Cardiac fibroblast (primary cell): ENCODE measurements at regions not wholly inside any gene's neighbourhood (a gene's known extent, or its start where the extent isn't known, plus 50 kb on each side); places are given as distances from the start of the nearest gene placed in this dataset.
"Not testable (repeated sequence)": the region's sequence is repeated elsewhere in the genome, so short reads cannot be mapped to it uniquely, and the experiment has no call there.

ENCODE experiments used
- DNase-seq, 2 donors: peaks; one replicate each; pipeline versions ENCODE4 v3.0.0 to v3.0.0-alpha.2; 2010; ENCODE audit warnings: low read depth in 2 of 2
- H3K4me3 ChIP-seq, 2 donors: replicated peaks in 1 of 2; 1 replicate in 1 of 2; 2 replicates in 1 of 2; pipeline ENCODE4 v1.5.1; 2011; ENCODE audit warnings: low read depth in 2 of 2, low read length in 2 of 2, mild to moderate bottlenecking in 2 of 2, moderate library complexity in 1 of 2
- TF ChIP-seq, protein P1 (sequence below): IDR thresholded peaks from one replicate; pipeline ENCODE4 v1.5.1; 2011; ENCODE audit warnings: low read depth, mild to moderate bottlenecking, low read length, inconsistent platforms

GRCh38 chr6:90457867-90458259 lies 129.0 kb downstream of the MAP3K7 start:
- TF ChIP-seq, protein P1, sequence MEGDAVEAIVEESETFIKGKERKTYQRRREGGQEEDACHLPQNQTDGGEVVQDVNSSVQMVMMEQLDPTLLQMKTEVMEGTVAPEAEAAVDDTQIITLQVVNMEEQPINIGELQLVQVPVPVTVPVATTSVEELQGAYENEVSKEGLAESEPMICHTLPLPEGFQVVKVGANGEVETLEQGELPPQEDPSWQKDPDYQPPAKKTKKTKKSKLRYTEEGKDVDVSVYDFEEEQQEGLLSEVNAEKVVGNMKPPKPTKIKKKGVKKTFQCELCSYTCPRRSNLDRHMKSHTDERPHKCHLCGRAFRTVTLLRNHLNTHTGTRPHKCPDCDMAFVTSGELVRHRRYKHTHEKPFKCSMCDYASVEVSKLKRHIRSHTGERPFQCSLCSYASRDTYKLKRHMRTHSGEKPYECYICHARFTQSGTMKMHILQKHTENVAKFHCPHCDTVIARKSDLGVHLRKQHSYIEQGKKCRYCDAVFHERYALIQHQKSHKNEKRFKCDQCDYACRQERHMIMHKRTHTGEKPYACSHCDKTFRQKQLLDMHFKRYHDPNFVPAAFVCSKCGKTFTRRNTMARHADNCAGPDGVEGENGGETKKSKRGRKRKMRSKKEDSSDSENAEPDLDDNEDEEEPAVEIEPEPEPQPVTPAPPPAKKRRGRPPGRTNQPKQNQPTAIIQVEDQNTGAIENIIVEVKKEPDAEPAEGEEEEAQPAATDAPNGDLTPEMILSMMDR: no peak
- DNase-seq: no peak
- H3K4me3 ChIP-seq: no peak overlapping the region

- DNase-seq, H3K4me3 ChIP-seq: not testable (repeated sequence)
These were observed 129.6 kb downstream of the MAP3K7 start for GRCh38 chr6:90456997-90457866.

DNA sequence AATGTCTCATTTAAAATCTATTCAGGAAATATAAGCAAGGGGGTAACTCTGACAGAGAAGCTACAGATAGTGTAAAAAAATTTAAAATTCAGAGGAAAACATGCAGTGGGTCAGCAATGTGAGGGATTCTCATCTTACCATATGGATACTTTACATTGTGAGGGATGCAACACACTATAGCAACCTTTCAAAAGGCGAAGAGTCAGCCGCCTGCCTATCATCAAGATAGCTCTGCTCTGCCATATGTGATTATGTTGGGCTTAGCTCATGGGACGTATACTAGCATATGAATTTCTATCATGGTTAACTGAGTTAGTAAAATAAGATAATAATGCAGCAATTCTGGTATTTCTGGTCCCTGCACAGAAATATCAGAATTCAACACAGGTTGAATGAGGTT lies 130.9 kb downstream of the MAP3K7 start:
- H3K4me3 ChIP-seq: no peak overlapping the region
- TF ChIP-seq, protein P1: no peak
- DNase-seq: no peak

DNA sequence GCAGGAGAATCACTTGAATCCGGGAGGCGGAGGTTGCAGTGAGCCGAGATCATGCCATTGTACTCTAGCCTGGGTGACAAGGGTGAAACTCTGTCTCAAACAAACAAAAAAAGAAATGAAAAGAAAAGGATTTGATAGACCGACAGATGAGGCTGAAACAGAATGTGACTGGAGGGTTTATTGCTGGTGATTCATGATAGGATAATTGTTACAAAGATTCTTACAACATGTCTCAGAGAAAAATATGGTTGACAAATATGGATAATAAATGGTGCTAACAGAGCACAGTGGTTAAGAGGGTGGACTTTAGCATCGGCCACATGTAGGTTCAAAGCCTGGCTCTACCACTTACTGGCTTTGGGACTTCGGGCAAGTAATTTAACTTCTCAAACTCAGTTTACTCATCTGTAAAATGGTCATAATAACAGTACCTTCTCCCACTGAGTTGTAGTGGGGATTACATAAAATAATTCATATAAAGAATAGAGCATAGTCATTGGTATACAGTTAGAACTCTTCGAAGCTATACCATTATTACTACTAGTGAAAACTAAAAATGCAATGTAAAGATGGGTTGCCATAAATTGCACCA lies 131.9 kb downstream of the MAP3K7 start:
- TF ChIP-seq, protein P1: no peak
- DNase-seq: no peak
- no peak overlapping the region for H3K4me3 ChIP-seq

DNA sequence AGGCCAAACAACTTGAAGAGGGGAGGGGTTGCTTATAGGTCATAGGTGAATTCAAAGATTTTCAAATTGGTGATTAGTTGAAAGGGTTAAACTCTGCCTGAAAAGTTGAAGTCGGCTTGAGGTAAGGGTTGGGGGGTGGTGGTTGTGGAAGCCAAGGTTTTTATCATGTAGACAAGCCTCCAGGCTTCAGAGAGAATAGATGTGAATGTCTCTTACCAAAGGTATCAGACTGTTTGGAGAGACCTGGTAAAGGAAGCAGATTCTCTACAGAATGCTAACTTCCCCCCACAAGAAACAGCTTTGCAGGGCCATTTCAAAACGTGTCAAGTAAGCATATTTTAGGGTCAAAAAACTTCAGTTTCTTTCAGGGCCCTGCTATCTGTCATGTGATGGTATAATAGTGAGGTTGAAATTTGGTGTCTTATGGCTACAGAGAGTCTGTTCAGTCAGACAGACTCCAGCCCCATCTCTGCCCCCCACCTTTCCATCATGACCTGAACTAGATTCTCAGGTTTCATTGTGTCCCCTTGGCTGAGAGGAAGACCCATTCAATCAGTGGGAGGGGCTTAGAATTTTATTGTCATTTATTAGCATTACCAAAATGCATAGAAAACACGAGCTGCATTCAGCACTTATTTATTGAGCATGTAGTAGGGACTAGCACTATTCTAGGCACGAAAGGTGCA lies 136.5 kb downstream of the MAP3K7 start:
- TF ChIP-seq, protein P1: no peak
- DNase-seq: no peak
- H3K4me3 ChIP-seq: no peak overlapping the region

GRCh38 chr6:90449311-90449710 lies 137.6 kb downstream of the MAP3K7 start:
- DNase-seq: no peak
- no peak overlapping the region for H3K4me3 ChIP-seq
- TF ChIP-seq, protein P1: no peak

DNA sequence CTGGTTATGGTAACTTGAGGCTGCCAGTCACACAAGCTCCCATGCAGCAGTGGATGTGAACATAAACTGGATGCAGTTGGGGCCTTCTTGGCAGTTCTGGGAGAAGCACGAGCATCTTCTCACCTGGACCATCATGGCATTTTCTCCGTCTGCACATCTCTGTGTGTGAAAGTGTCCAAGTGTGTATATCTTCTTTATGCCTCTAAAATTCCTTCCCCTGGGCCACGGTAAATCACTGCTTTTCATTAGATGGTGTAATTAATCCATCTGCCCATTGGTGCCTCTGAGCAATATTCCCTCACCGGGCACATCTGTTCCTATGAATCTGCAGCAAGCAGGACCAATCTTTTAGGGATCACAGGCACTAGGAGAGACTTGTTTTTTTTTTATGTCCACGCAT lies 138.0 kb downstream of the MAP3K7 start:
- TF ChIP-seq, protein P1: no peak
- no peak for DNase-seq
- no peak overlapping the region for H3K4me3 ChIP-seq
